OCI-LY7 (cell line): ENCODE measurements at regions not wholly inside any gene's neighbourhood (a gene's known extent, or its start where the extent isn't known, plus 50 kb on each side); places are given as distances from the start of the nearest gene placed in this dataset.

Experiments
- EZH2phosphoT487 ChIP-seq: fragments of 200-600 bp; sonication (generic); IDR thresholded peaks from 2 replicates; pipeline ENCODE4 v1.6.1; 2018; ENCODE audit warnings: low read depth, borderline replicate concordance, mild to moderate bottlenecking, mixed run types, antibody characterized with exemption, low read length, moderate library complexity, mixed read lengths
- TF ChIP-seq, protein P1 (sequence below): fragments of 200-600 bp; sonication (generic); conservative IDR thresholded peaks from 2 replicates; pipeline ENCODE4 v1.5.1; 2014; ENCODE audit warnings: mild to moderate bottlenecking, antibody characterized with exemption, low read length, moderate library complexity, mixed read lengths

DNA sequence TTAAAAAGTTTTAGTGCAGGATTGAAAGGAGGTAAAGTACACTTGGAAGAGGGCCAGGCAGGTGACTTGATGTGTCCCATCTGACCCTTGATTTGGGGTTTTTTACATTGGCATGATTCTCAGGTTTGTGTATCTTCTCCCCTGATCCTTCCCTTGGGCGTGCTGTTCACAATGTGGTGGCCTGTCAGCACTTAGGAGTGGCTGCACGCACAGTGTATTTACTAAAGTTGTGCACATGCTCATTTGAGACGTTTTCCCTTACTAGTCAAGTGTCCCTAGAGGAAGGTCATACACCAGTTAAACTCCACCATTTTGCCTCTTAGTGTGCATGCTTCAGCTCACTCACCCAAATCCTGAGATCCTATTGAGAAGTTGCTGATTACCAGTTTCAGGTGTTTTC, 145.7 kb upstream of the PLEKHA5 start:
- no peak for TF ChIP-seq EZH2phosphoT487
- TF ChIP-seq, protein P1, sequence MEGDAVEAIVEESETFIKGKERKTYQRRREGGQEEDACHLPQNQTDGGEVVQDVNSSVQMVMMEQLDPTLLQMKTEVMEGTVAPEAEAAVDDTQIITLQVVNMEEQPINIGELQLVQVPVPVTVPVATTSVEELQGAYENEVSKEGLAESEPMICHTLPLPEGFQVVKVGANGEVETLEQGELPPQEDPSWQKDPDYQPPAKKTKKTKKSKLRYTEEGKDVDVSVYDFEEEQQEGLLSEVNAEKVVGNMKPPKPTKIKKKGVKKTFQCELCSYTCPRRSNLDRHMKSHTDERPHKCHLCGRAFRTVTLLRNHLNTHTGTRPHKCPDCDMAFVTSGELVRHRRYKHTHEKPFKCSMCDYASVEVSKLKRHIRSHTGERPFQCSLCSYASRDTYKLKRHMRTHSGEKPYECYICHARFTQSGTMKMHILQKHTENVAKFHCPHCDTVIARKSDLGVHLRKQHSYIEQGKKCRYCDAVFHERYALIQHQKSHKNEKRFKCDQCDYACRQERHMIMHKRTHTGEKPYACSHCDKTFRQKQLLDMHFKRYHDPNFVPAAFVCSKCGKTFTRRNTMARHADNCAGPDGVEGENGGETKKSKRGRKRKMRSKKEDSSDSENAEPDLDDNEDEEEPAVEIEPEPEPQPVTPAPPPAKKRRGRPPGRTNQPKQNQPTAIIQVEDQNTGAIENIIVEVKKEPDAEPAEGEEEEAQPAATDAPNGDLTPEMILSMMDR, result no peak
